NCI-H2227 treated with DMSO at 0.1 percent for 48 hours (cell line): ENCODE measurements at regions not wholly inside any gene's neighbourhood (a gene's known extent, or its start where the extent isn't known, plus 50 kb on each side); places are given as distances from the start of the nearest gene placed in this dataset.
A peak's percentile ranks its signal among the peaks of the same experiment; 100 is the strongest.

ENCODE experiments used
- DNase-seq: peaks from one replicate; lab custom pipeline; 2025; lab: John Stamatoyannopoulos, UW

GRCh38 chr7:28292834-28293526 is 112.4 kb upstream of the JAZF1 start:
- peak; percentile 29 for DNase-seq

GRCh38 chr7:28293527-28293835 is 112.9 kb upstream of the JAZF1 start:
- no peak for DNase-seq

GRCh38 chr7:28296571-28297483 is 115.5 kb upstream of the CREB5 start:
- DNase-seq, result peak; percentile 1

GRCh38 chr7:28297801-28298459 is 114.4 kb upstream of the CREB5 start:
- DNase-seq, result no peak

- peak; percentile 70 for DNase-seq
Measured at GRCh38 chr7:28298870-28299518, 113.3 kb upstream of the CREB5 start.

- no peak for DNase-seq
Measured at GRCh38 chr7:28299556-28299955, 112.8 kb upstream of the CREB5 start.

- DNase-seq, result no peak
Measured at GRCh38 chr7:28300488-28300887, 111.8 kb upstream of the CREB5 start.

GRCh38 chr7:28301148-28301641 is 111.1 kb upstream of the CREB5 start:
- no peak for DNase-seq

GRCh38 chr7:28304290-28304689 is 108.0 kb upstream of the CREB5 start:
- no peak for DNase-seq

- DNase-seq, result no peak
Measured at GRCh38 chr7:28309704-28310459, 102.4 kb upstream of the CREB5 start.

- no peak for DNase-seq
Measured at GRCh38 chr7:28310460-28310848, 101.9 kb upstream of the CREB5 start.

- no peak for DNase-seq
Measured at GRCh38 chr7:28311670-28312069, 100.6 kb upstream of the CREB5 start.

GRCh38 chr7:28312948-28313347 is 99.4 kb upstream of the CREB5 start:
- DNase-seq, result no peak

GRCh38 chr7:28314841-28315240 is 97.5 kb upstream of the CREB5 start:
- no peak for DNase-seq

GRCh38 chr7:28315565-28316410 is 96.5 kb upstream of the CREB5 start:
- no peak for DNase-seq

- no peak for DNase-seq
Measured at GRCh38 chr7:28316489-28316888, 95.8 kb upstream of the CREB5 start.

GRCh38 chr7:28318101-28318762 is 94.1 kb upstream of the CREB5 start:
- no peak for DNase-seq

GRCh38 chr7:28323833-28324232 is 88.5 kb upstream of the CREB5 start:
- DNase-seq, result no peak

- DNase-seq, result no peak
Measured at GRCh38 chr7:28328146-28328545, 84.2 kb upstream of the CREB5 start.
